Mesenchymal stem cell (in vitro differentiated cells and primary cell): ENCODE measurements at regions not wholly inside any gene's neighbourhood (a gene's known extent, or its start where the extent isn't known, plus 50 kb on each side); places are given as distances from the start of the nearest gene placed in this dataset.

ENCODE experiments used
- DNase-seq: peaks from one replicate; pipeline ENCODE4 v3.0.0-alpha.2; 2013
- H2AFZ ChIP-seq: one replicate; pipeline ENCODE4 v1.6.1; 2013; ENCODE audit warnings: low read depth, mild to moderate bottlenecking, control low read depth, inconsistent platforms, low read length, moderate library complexity
- H2AK5ac ChIP-seq: 2 replicates; pipeline ENCODE4 v1.6.1; 2013; ENCODE audit warnings: low read length, moderate library complexity, mild to moderate bottlenecking, inconsistent platforms; ENCODE audit not compliant: severe bottlenecking
- H2BK120ac ChIP-seq: one replicate; pipeline ENCODE4 v1.6.1; 2013; ENCODE audit warnings: low read depth, mild to moderate bottlenecking, inconsistent platforms, low read length, moderate library complexity
- H2BK12ac ChIP-seq, 2 experiments: one replicate each; pipeline ENCODE4 v1.6.1; 2013; ENCODE audit warnings: inconsistent platforms in 2 of 2, low read length in 2 of 2, mild to moderate bottlenecking in 2 of 2, moderate library complexity in 2 of 2, control low read depth in 1 of 2
- H2BK15ac ChIP-seq: one replicate; pipeline ENCODE4 v1.6.1; 2013; ENCODE audit warnings: mild to moderate bottlenecking, low read depth, inconsistent platforms; ENCODE audit not compliant: poor library complexity, severe bottlenecking
- H2BK5ac ChIP-seq: 2 replicates; pipeline ENCODE4 v1.6.1; 2013; ENCODE audit warnings: low read depth, mild to moderate bottlenecking, low read length, control low read depth, inconsistent platforms; ENCODE audit not compliant: poor library complexity, severe bottlenecking
- H3K14ac ChIP-seq, 2 experiments: one replicate each; pipeline ENCODE4 v1.6.1; 2013; ENCODE audit warnings: inconsistent platforms in 2 of 2, low read length in 2 of 2, control low read depth in 1 of 2, mild to moderate bottlenecking in 1 of 2, moderate library complexity in 1 of 2
- H3K18ac ChIP-seq, 2 experiments: one replicate each; pipeline ENCODE4 v1.6.1; 2013; ENCODE audit warnings: inconsistent platforms in 2 of 2, low read length in 2 of 2, control low read depth in 1 of 2, low read depth in 1 of 2, mild to moderate bottlenecking in 1 of 2
- H3K23ac ChIP-seq, 2 experiments: one replicate each; pipeline ENCODE4 v1.6.1; 2013; ENCODE audit warnings: inconsistent platforms in 2 of 2, low read length in 2 of 2, mild to moderate bottlenecking in 2 of 2, moderate library complexity in 2 of 2, control low read depth in 1 of 2
- H3K27ac ChIP-seq: 2 replicates; pipeline ENCODE4 v1.5.1; 2013; ENCODE audit warnings: mild to moderate bottlenecking, moderate library complexity, low read length, control low read depth, inconsistent platforms; ENCODE audit not compliant: poor library complexity, severe bottlenecking
- H3K27me3 ChIP-seq, 2 experiments: 2 replicates each; pipeline versions ENCODE4 v1.6.1 to v1.7.0; 2013; ENCODE audit warnings: low read length in 2 of 2, mild to moderate bottlenecking in 2 of 2, moderate library complexity in 2 of 2, control low read depth in 1 of 2, inconsistent platforms in 1 of 2; ENCODE audit not compliant: control insufficient read depth in 1 of 2, insufficient read depth in 1 of 2
- H3K36me3 ChIP-seq, 2 experiments: 2 replicates each; pipeline versions ENCODE4 v1.6.1 to v1.7.0; 2013; ENCODE audit warnings: low read length in 2 of 2, control low read depth in 1 of 2, inconsistent platforms in 1 of 2, low read depth in 1 of 2, mild to moderate bottlenecking in 1 of 2; ENCODE audit not compliant: insufficient read depth in 2 of 2, control insufficient read depth in 1 of 2
- H3K4ac ChIP-seq, 2 experiments: one replicate each; pipeline ENCODE4 v1.6.1; 2013; ENCODE audit warnings: inconsistent platforms in 2 of 2, low read length in 2 of 2, mild to moderate bottlenecking in 2 of 2, moderate library complexity in 2 of 2, control low read depth in 1 of 2, low read depth in 1 of 2
- H3K4me1 ChIP-seq: 2 replicates; pipeline ENCODE4 v1.6.1; 2013; ENCODE audit warnings: low read depth, low read length, control low read depth; ENCODE audit not compliant: control insufficient read depth, insufficient read depth
- H3K4me2 ChIP-seq: 2 replicates; pipeline ENCODE4 v1.6.1; 2013; ENCODE audit warnings: low read length, mild to moderate bottlenecking, inconsistent platforms; ENCODE audit not compliant: poor library complexity, severe bottlenecking
- H3K4me3 ChIP-seq, 2 experiments: 2 replicates each; pipeline versions ENCODE4 v1.5.1 to v1.7.0; 2013; ENCODE audit warnings: low read length in 2 of 2, mild to moderate bottlenecking in 2 of 2, control low read depth in 1 of 2, low read depth in 1 of 2; ENCODE audit not compliant: insufficient read depth in 1 of 2
- H3K79me1 ChIP-seq: replicated peaks from 2 replicates; pipeline ENCODE4 v1.6.1; 2013; ENCODE audit warnings: mild to moderate bottlenecking, control low read depth, low read length, inconsistent platforms; ENCODE audit not compliant: poor library complexity, severe bottlenecking
- H3K9ac ChIP-seq: 2 replicates; pipeline ENCODE4 v1.7.0; 2013; ENCODE audit warnings: mild to moderate bottlenecking, low read length, moderate library complexity
- H3K9me3 ChIP-seq: 2 replicates; pipeline ENCODE4 v1.7.0; 2013; ENCODE audit warnings: mild to moderate bottlenecking, low read length; ENCODE audit not compliant: control insufficient read depth
- H4K8ac ChIP-seq: one replicate; pipeline ENCODE4 v1.6.1; 2013; ENCODE audit warnings: inconsistent platforms, mild to moderate bottlenecking, low read length, moderate library complexity
- H4K91ac ChIP-seq: one replicate; pipeline ENCODE4 v1.6.1; 2013; ENCODE audit warnings: mild to moderate bottlenecking, low read length, inconsistent platforms
- WGBS: methylation state at CpG from one replicate; pipeline ENCODE4 v1.1.7; 2013; ENCODE audit warnings: mixed read lengths; 5-methylcytosine and 5-hydroxymethylcytosine counted together

GRCh38 chr7:17520941-17521340, 222.5 kb downstream of the AHR start:
- Histone ChIP-seq H3K4me3 (no peak overlapping the region), H3K27ac (peak overlapping the region; percentile 64), H3K9ac (peak overlapping the region; percentile 66), H4K91ac (no peak overlapping the region), H3K36me3 (no peaks in the 10 kb centered on the region), H3K23ac (no peak overlapping the region), H2BK5ac (no peak overlapping the region), H2AK5ac (no peak overlapping the region), H3K4me2 (no peak overlapping the region), H2AFZ (no peak overlapping the region), H3K14ac (no peak overlapping the region), H3K79me1 (peaks cover 10% of the 10 kb centered on the region), H2BK120ac (no peak overlapping the region), H3K4ac (no peak overlapping the region), H3K18ac (no peak overlapping the region), H2BK12ac (no peak overlapping the region), H3K4me1 (peaks cover 2% of the 10 kb centered on the region), H3K27me3 (no peaks in the 10 kb centered on the region), H3K9me3 (no peaks in the 10 kb centered on the region), H2BK15ac (no peak overlapping the region), H4K8ac (no peak overlapping the region)
- no peak for DNase-seq
- no CpG with 5 or more reads among the region's 1 CpG for WGBS

- Histone ChIP-seq H3K23ac (no peak overlapping the region), H3K9me3 (no peaks in the 10 kb centered on the region), H3K14ac (no peak overlapping the region), H4K91ac (no peak overlapping the region), H2AFZ (no peak overlapping the region), H3K4ac (no peak overlapping the region), H2AK5ac (no peak overlapping the region), H3K18ac (no peak overlapping the region), H3K27ac (peak overlapping the region; percentile 47), H3K27me3 (no peaks in the 10 kb centered on the region), H3K4me2 (no peak overlapping the region), H2BK5ac (no peak overlapping the region), H3K79me1 (peaks cover 10% of the 10 kb centered on the region), H3K36me3 (no peaks in the 10 kb centered on the region), H3K4me3 (no peak overlapping the region), H4K8ac (no peak overlapping the region), H2BK120ac (no peak overlapping the region), H2BK12ac (no peak overlapping the region), H2BK15ac (no peak overlapping the region), H3K4me1 (peaks cover 2% of the 10 kb centered on the region), H3K9ac (peak overlapping the region; percentile 66)
- 0% methylated on average over 1 of the region's 2 CpGs for WGBS
- peak; percentile 76 for DNase-seq
Measured at GRCh38 chr7:17521437-17521836, 223.0 kb downstream of the AHR start.

GRCh38 chr7:17523813-17524739, 225.6 kb downstream of the AHR start:
- H2BK15ac ChIP-seq = no peak overlapping the region
- H3K79me1 ChIP-seq = peaks cover 10% of the 10 kb centered on the region
- no peak overlapping the region for H2AK5ac ChIP-seq
- H4K91ac ChIP-seq = peak overlapping the region; percentile 12
- H3K36me3 ChIP-seq = no peaks in the 10 kb centered on the region
- H3K18ac ChIP-seq = peak overlapping the region; percentile 1 to 67
- H2BK5ac ChIP-seq = no peak overlapping the region
- peaks cover 2% of the 10 kb centered on the region for H3K4me1 ChIP-seq
- 47% methylated on average over 7 of the region's 7 CpGs for WGBS
- no peak overlapping the region for H3K9ac ChIP-seq
- peak; percentile 78 for DNase-seq
- H3K23ac ChIP-seq = no peak overlapping the region
- no peak overlapping the region for H2AFZ ChIP-seq
- H3K27ac ChIP-seq = peak overlapping the region; percentile 68
- H2BK12ac ChIP-seq = peak overlapping the region in 1 of 2 experiments; percentile 95
- H3K27me3 ChIP-seq = no peaks in the 10 kb centered on the region
- peak overlapping the region; percentile 10 for H4K8ac ChIP-seq
- H3K9me3 ChIP-seq = no peaks in the 10 kb centered on the region
- H3K4me2 ChIP-seq = peak overlapping the region; percentile 51
- H3K4ac ChIP-seq = peak overlapping the region in 1 of 2 experiments; percentile 73
- H3K14ac ChIP-seq = no peak overlapping the region
- no peak overlapping the region for H3K4me3 ChIP-seq
- H2BK120ac ChIP-seq = peak overlapping the region; percentile 49

GRCh38 chr7:17524746-17525145, 226.3 kb downstream of the AHR start:
- Histone ChIP-seq H3K79me1 (peaks cover 7% of the 10 kb centered on the region), H3K4ac (no peak overlapping the region), H3K9ac (no peak overlapping the region), H2AK5ac (no peak overlapping the region), H2BK12ac (no peak overlapping the region), H2BK5ac (no peak overlapping the region), H3K27ac (peak overlapping the region; percentile 68), H2BK120ac (no peak overlapping the region), H3K18ac (no peak overlapping the region), H2AFZ (no peak overlapping the region), H3K9me3 (no peaks in the 10 kb centered on the region), H3K23ac (no peak overlapping the region), H3K4me3 (no peak overlapping the region), H3K4me2 (no peak overlapping the region), H4K91ac (no peak overlapping the region), H3K36me3 (no peaks in the 10 kb centered on the region), H3K14ac (no peak overlapping the region), H4K8ac (no peak overlapping the region), H2BK15ac (no peak overlapping the region), H3K27me3 (no peaks in the 10 kb centered on the region), H3K4me1 (peaks cover 2% of the 10 kb centered on the region)
- DNase-seq = peak; percentile 67
- WGBS = 55% methylated on average over 2 of the region's 3 CpGs
